OCI-LY7 (cell line): ENCODE measurements at regions not wholly inside any gene's neighbourhood (a gene's known extent, or its start where the extent isn't known, plus 50 kb on each side); places are given as distances from the start of the nearest gene placed in this dataset.
"Not testable (repeated sequence)": the region's sequence is repeated elsewhere in the genome, so short reads cannot be mapped to it uniquely, and the experiment has no call there.

Experiments used
- EZH2phosphoT487 ChIP-seq: fragments of 200-600 bp; sonication (generic); IDR thresholded peaks from 2 replicates; pipeline ENCODE4 v1.6.1; 2018; ENCODE audit warnings: low read depth, borderline replicate concordance, mild to moderate bottlenecking, mixed run types, antibody characterized with exemption, low read length, moderate library complexity, mixed read lengths
- TF ChIP-seq, protein P1 (sequence below): fragments of 200-600 bp; sonication (generic); conservative IDR thresholded peaks from 2 replicates; pipeline ENCODE4 v1.5.1; 2014; ENCODE audit warnings: mild to moderate bottlenecking, antibody characterized with exemption, low read length, moderate library complexity, mixed read lengths

DNA sequence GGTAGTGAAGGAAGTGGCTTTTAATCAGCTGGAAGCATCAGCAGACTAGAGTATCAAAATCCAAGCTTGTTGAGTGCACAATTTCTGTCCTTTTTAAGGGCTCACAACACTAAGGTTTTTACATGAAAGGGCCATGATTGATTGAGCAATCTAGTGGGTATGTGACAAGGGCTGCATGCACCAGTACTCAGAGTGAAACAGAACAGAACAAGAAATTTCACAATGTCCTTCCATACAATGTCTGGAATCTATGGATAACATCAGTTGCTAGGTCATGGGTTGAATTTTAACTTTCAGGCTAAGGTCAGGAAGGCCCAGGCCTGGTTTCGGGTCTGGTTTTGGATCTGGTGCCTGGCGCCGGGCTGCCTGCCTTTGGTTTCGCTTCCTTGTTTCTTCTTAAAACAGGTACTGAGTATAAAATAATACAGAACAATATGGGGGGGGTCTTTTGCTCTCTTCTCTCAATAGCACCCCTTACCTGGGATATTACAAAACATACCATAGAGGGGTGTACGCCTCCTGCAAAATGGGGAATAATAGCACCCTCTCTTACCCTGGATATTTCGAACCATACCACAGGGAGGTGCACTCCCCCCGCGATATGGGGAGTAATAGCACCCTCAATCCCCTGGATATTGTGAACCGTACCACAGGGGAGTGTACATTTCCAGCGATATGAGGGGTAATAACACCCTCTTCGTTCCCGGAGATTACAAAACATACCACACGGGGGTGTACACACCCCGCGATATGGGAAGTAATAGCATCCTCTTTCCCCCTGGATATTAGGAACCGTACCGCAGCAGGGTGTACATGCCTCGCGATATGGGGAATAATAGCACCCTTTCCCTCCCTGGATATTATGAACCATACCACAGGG lies 59.4 kb upstream of the CEACAM21 start:
- TF ChIP-seq, protein P1, sequence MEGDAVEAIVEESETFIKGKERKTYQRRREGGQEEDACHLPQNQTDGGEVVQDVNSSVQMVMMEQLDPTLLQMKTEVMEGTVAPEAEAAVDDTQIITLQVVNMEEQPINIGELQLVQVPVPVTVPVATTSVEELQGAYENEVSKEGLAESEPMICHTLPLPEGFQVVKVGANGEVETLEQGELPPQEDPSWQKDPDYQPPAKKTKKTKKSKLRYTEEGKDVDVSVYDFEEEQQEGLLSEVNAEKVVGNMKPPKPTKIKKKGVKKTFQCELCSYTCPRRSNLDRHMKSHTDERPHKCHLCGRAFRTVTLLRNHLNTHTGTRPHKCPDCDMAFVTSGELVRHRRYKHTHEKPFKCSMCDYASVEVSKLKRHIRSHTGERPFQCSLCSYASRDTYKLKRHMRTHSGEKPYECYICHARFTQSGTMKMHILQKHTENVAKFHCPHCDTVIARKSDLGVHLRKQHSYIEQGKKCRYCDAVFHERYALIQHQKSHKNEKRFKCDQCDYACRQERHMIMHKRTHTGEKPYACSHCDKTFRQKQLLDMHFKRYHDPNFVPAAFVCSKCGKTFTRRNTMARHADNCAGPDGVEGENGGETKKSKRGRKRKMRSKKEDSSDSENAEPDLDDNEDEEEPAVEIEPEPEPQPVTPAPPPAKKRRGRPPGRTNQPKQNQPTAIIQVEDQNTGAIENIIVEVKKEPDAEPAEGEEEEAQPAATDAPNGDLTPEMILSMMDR = peak; percentile 72
- TF ChIP-seq EZH2phosphoT487 = not testable (repeated sequence)
